HFFc6 (cell line): ENCODE measurements at regions not wholly inside any gene's neighbourhood (a gene's known extent, or its start where the extent isn't known, plus 50 kb on each side); places are given as distances from the start of the nearest gene placed in this dataset.

Source experiments
- DNase-seq: peaks from one replicate; pipeline ENCODE4 v3.0.0-alpha.2; 2018
- H3K27ac Mint-ChIP-seq: 2 replicates; pipeline ENCODE4 v1.8.0; 2020; ENCODE audit warnings: mild to moderate bottlenecking, mixed read lengths
- H3K27me3 Mint-ChIP-seq: 2 replicates; pipeline ENCODE4 v1.8.0; 2021; ENCODE audit warnings: mild to moderate bottlenecking, moderate library complexity, mixed read lengths; ENCODE audit not compliant: insufficient read depth
- H3K36me3 Mint-ChIP-seq: 2 replicates; pipeline ENCODE4 v1.8.0; 2021; ENCODE audit warnings: low read depth, mixed read lengths
- H3K4me1 Mint-ChIP-seq: 2 replicates; pipeline ENCODE4 v1.8.0; 2020; ENCODE audit warnings: low read depth, mixed read lengths
- H3K4me3 Mint-ChIP-seq: 2 replicates; pipeline ENCODE4 v1.8.0; 2020; ENCODE audit warnings: mild to moderate bottlenecking, moderate library complexity, mixed read lengths
- H3K9me3 Mint-ChIP-seq: 2 replicates; pipeline ENCODE4 v1.8.0; 2020; ENCODE audit warnings: mild to moderate bottlenecking, mixed read lengths
- TF ChIP-seq, protein P1 (sequence below): fragments of 200-600 bp; sonication (generic); IDR thresholded peaks from 2 replicates; pipeline ENCODE4 v1.5.0; 2021; ENCODE audit warnings: antibody characterized with exemption, mild to moderate bottlenecking

DNA sequence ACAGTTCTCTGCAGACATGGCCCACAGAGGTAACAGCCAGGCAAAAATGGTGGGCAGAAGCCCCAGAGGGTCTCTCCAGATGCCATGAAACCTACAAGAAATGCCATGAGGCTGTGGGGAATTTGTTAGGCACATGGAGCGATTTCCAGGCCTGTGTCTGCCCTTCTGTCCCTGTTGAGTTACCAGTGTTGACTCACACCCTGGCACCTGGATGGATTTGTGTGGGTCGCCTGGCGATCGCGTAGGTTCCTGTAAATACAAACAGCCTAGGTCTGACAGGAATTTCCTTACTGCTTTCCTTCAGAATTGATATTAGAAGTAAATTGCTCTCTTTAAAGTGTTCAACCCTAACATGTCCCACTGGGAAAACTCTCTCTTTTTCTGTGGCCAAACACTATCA lies 164.9 kb upstream of the EEPD1 start:
- H3K4me1 Mint-ChIP-seq = peaks cover 13% of the 10 kb centered on the region
- no peaks in the 10 kb centered on the region for H3K9me3 Mint-ChIP-seq
- DNase-seq = no peak
- TF ChIP-seq, protein P1, sequence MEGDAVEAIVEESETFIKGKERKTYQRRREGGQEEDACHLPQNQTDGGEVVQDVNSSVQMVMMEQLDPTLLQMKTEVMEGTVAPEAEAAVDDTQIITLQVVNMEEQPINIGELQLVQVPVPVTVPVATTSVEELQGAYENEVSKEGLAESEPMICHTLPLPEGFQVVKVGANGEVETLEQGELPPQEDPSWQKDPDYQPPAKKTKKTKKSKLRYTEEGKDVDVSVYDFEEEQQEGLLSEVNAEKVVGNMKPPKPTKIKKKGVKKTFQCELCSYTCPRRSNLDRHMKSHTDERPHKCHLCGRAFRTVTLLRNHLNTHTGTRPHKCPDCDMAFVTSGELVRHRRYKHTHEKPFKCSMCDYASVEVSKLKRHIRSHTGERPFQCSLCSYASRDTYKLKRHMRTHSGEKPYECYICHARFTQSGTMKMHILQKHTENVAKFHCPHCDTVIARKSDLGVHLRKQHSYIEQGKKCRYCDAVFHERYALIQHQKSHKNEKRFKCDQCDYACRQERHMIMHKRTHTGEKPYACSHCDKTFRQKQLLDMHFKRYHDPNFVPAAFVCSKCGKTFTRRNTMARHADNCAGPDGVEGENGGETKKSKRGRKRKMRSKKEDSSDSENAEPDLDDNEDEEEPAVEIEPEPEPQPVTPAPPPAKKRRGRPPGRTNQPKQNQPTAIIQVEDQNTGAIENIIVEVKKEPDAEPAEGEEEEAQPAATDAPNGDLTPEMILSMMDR = no peak
- no peaks in the 10 kb centered on the region for H3K36me3 Mint-ChIP-seq
- H3K27ac Mint-ChIP-seq = no peak overlapping the region
- no peak overlapping the region for H3K4me3 Mint-ChIP-seq
- H3K27me3 Mint-ChIP-seq = peaks cover 2% of the 10 kb centered on the region; the same call in 1 of the 2 replicates

DNA sequence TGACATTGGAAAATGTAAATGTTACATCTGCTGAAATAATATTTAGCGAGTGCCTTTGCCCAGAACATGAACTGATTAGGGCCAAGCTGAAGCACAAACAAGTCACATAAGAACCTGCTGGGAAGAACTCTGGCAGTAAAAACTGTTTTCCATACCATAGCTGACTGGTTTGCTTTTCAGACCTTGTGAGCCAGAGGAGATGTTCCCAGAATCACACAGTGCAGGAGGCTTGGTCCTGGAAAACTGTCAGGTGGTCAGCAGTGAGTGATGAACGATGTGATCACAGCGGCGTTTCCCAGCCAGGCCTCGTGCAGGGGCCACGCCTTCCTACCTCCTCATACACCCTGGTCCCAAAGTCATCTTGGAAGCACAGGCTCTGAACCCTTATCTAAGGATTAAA lies 164.2 kb upstream of the EEPD1 start:
- Mint-ChIP-seq H3K4me3 (no peak overlapping the region), H3K27ac (no peak overlapping the region), H3K27me3 (peaks cover 7% of the 10 kb centered on the region), H3K36me3 (no peaks in the 10 kb centered on the region), H3K4me1 (peaks cover 20% of the 10 kb centered on the region), H3K9me3 (no peaks in the 10 kb centered on the region)
- TF ChIP-seq, protein P1 = no peak
- DNase-seq = no peak

DNA sequence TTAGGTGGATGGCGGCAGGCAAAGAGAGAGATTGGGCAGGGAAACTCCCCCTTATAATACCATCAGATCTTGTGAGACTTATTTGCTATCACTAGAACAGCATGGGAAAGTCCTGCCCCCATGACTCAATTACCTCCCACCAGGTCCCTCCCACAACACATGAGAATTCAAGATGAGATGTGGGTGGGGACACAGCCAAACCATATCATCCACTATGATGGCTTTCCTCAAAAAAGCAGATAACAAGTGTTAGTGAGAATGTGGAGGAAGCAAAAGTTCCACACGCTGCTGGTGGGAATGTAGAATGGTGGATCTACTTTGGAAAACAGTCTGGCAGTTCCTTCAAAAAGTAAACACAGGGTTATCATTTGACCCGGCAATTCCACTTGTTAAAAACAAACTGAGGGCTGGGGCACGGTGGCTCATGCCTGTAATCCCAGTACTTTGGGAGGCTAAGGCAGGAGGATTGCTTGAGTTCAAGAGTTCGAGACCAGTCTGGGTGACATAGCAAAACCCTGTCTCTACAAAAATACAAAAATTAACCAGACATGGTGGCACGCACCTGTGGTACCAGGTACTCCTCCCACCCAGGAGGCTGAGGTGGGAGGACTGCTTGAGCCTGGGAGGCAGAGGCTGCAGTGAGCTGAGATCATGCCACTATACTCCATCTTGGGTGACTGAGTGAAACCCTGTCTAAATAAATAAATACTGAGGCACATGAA lies 161.4 kb upstream of the EEPD1 start:
- Mint-ChIP-seq H3K4me1 (peaks cover 22% of the 10 kb centered on the region), H3K4me3 (no peak overlapping the region), H3K27ac (no peak overlapping the region), H3K36me3 (no peaks in the 10 kb centered on the region), H3K27me3 (peaks cover 7% of the 10 kb centered on the region; the same call in 1 of the 2 replicates), H3K9me3 (no peaks in the 10 kb centered on the region)
- no peak for DNase-seq
- TF ChIP-seq, protein P1 = no peak

DNA sequence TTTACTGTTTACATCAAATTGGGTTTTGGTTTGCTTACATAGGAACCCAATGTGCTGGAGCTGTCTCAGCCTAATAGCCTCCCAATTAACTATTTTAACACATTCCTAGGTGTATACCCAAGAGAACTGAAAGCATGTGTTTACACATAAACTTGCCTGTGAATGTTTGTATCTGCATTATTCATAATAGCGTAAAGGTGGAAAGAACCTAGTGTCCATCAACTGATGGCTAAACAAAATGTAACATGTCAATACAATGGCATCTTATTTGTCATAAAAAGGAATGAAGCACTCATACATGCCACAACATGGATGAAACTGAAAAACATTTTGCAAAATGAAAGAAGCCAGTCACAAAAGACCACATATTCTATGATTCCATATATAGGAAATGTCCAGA lies 160.6 kb upstream of the EEPD1 start:
- no peak for DNase-seq
- TF ChIP-seq, protein P1 = no peak
- Mint-ChIP-seq H3K4me1 (peaks cover 22% of the 10 kb centered on the region), H3K27ac (no peak overlapping the region), H3K9me3 (no peaks in the 10 kb centered on the region), H3K4me3 (no peak overlapping the region; the same call in 1 of the 2 replicates), H3K36me3 (no peaks in the 10 kb centered on the region), H3K27me3 (peaks cover 7% of the 10 kb centered on the region; the same call in 1 of the 2 replicates)

DNA sequence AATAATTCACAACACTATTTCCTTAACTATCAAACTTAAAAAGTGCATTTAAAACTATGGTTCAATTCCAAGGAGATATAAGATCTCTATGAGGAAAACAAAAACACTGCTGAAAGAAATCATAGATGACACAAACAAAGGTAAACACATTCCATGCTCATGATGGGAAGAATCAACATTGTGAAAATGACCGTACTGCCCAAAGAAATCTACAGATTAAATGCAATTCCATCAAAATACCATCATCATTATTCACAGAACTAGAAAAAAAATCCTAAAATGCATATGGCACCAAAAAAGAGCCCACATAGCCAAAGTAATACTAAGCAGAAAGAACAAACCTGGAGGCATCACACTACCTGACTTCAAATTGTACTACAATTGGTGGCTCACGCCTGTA lies 159.9 kb upstream of the EEPD1 start:
- DNase-seq = no peak
- Mint-ChIP-seq H3K9me3 (no peaks in the 10 kb centered on the region), H3K4me3 (no peak overlapping the region), H3K36me3 (no peaks in the 10 kb centered on the region), H3K27me3 (peaks cover 7% of the 10 kb centered on the region; the same call in 1 of the 2 replicates), H3K27ac (no peak overlapping the region; the same call in 1 of the 2 replicates), H3K4me1 (peaks cover 22% of the 10 kb centered on the region)
- TF ChIP-seq, protein P1 = no peak
